H9 (cell line): ENCODE measurements at regions not wholly inside any gene's neighbourhood (a gene's known extent, or its start where the extent isn't known, plus 50 kb on each side); places are given as distances from the start of the nearest gene placed in this dataset.

Experiments
- DNase-seq: peaks from one replicate; pipeline ENCODE4 v3.0.0-alpha.2; 2017
- H2AFZ ChIP-seq: one replicate; pipeline ENCODE4 v1.6.1; 2013; ENCODE audit warnings: mild to moderate bottlenecking, low read length, control low read depth, moderate library complexity
- H2AK5ac ChIP-seq: 2 replicates; pipeline ENCODE4 v1.6.1; 2013; ENCODE audit warnings: low read length, control low read depth, mixed read lengths; ENCODE audit not compliant: insufficient read length
- H2BK120ac ChIP-seq: one replicate; pipeline ENCODE4 v1.6.1; 2013; ENCODE audit warnings: low read depth, mild to moderate bottlenecking, low read length, control low read depth, inconsistent platforms; ENCODE audit not compliant: poor library complexity, severe bottlenecking
- H2BK12ac ChIP-seq: 2 replicates; pipeline ENCODE4 v1.6.1; 2013; ENCODE audit warnings: low read length, control low read depth, mixed read lengths, low read depth; ENCODE audit not compliant: insufficient read length
- H2BK15ac ChIP-seq: 2 replicates; pipeline ENCODE4 v1.6.1; 2013; ENCODE audit warnings: low read depth, low read length, control low read depth
- H2BK20ac ChIP-seq: one replicate; pipeline ENCODE4 v1.6.1; 2013; ENCODE audit warnings: low read depth, mild to moderate bottlenecking, low read length, control low read depth, inconsistent platforms; ENCODE audit not compliant: poor library complexity, severe bottlenecking
- H2BK5ac ChIP-seq: 2 replicates; pipeline ENCODE4 v1.6.1; 2013; ENCODE audit warnings: low read length, control low read depth, mixed read lengths; ENCODE audit not compliant: insufficient read length
- H3K14ac ChIP-seq: 2 replicates; pipeline ENCODE4 v1.6.1; 2013; ENCODE audit warnings: low read length, control low read depth; ENCODE audit not compliant: insufficient read depth
- H3K18ac ChIP-seq: 2 replicates; pipeline ENCODE4 v1.6.1; 2013; ENCODE audit warnings: low read depth, mild to moderate bottlenecking, mixed read lengths, low read length, control low read depth; ENCODE audit not compliant: insufficient read length
- H3K23ac ChIP-seq: 2 replicates; pipeline ENCODE4 v1.6.1; 2013; ENCODE audit warnings: low read length, control low read depth, mixed read lengths, low read depth; ENCODE audit not compliant: insufficient read length
- H3K23me2 ChIP-seq: 2 replicates; pipeline ENCODE4 v1.6.1; 2013; ENCODE audit warnings: low read depth, mild to moderate bottlenecking, mixed read lengths, low read length, control low read depth; ENCODE audit not compliant: insufficient read length, poor library complexity, severe bottlenecking
- H3K27ac ChIP-seq: 2 replicates; pipeline ENCODE4 v1.5.1; 2013; ENCODE audit warnings: low read length, control low read depth, mixed read lengths, low read depth; ENCODE audit not compliant: insufficient read length
- H3K27me3 ChIP-seq: 2 replicates; pipeline ENCODE4 v1.6.1; 2013; ENCODE audit warnings: low read length, control low read depth, inconsistent platforms; ENCODE audit not compliant: insufficient read depth
- H3K4ac ChIP-seq: 2 replicates; pipeline ENCODE4 v1.6.1; 2013; ENCODE audit warnings: low read depth, mild to moderate bottlenecking, control low read depth, inconsistent platforms, low read length, moderate library complexity
- H3K4me1 ChIP-seq: 2 replicates; pipeline ENCODE4 v1.6.1; 2013; ENCODE audit warnings: low read length, control low read depth, inconsistent platforms; ENCODE audit not compliant: insufficient read depth
- H3K4me2 ChIP-seq: 2 replicates; pipeline ENCODE4 v1.6.1; 2013; ENCODE audit warnings: low read length, control low read depth, mixed read lengths; ENCODE audit not compliant: insufficient read length, insufficient read depth
- H3K56ac ChIP-seq: 2 replicates; pipeline ENCODE4 v1.6.1; 2013; ENCODE audit warnings: low read depth, mild to moderate bottlenecking, mixed read lengths, low read length, control low read depth; ENCODE audit not compliant: insufficient read length
- H3K79me1 ChIP-seq: 2 replicates; pipeline ENCODE4 v1.6.1; 2013; ENCODE audit warnings: low read depth, mild to moderate bottlenecking, moderate library complexity, low read length, control low read depth, inconsistent platforms; ENCODE audit not compliant: insufficient read depth, poor library complexity, severe bottlenecking
- H3K79me2 ChIP-seq: 2 replicates; pipeline ENCODE4 v1.6.1; 2013; ENCODE audit warnings: low read length, control low read depth, inconsistent platforms; ENCODE audit not compliant: insufficient read depth
- H3K9ac ChIP-seq: 2 replicates; pipeline ENCODE4 v1.6.1; 2013; ENCODE audit warnings: low read length, control low read depth, mixed read lengths; ENCODE audit not compliant: insufficient read length; ENCODE audit errors: extremely low read depth
- H3K9me3 ChIP-seq: one replicate; pipeline ENCODE4 v1.6.1; 2013; ENCODE audit warnings: low read depth, low read length, inconsistent platforms; ENCODE audit not compliant: control insufficient read depth
- H3T11ph ChIP-seq: one replicate; pipeline ENCODE4 v1.6.1; 2013; ENCODE audit warnings: mild to moderate bottlenecking, low read length, control low read depth, inconsistent platforms
- H4K20me1 ChIP-seq: one replicate; pipeline ENCODE4 v1.6.1; 2013; ENCODE audit not compliant: control insufficient read depth, insufficient read length, insufficient read depth
- H4K5ac ChIP-seq: 2 replicates; pipeline ENCODE4 v1.6.1; 2013; ENCODE audit warnings: low read depth, mild to moderate bottlenecking, mixed read lengths, low read length, control low read depth; ENCODE audit not compliant: insufficient read length
- H4K8ac ChIP-seq: replicated peaks from 2 replicates; pipeline ENCODE4 v1.6.1; 2013; ENCODE audit warnings: low read length, control low read depth, mixed read lengths, low read depth; ENCODE audit not compliant: insufficient read length
- H4K91ac ChIP-seq: 2 replicates; pipeline ENCODE4 v1.6.1; 2013; ENCODE audit warnings: low read depth, mild to moderate bottlenecking, moderate library complexity, mixed read lengths, low read length, control low read depth; ENCODE audit not compliant: insufficient read length
- H3K27ac Mint-ChIP-seq, 3 experiments: 2 replicates in 2 of 3; 3 replicates in 1 of 3; pipeline ENCODE4 v1.8.0; 2020 to 2021; ENCODE audit warnings: mixed read lengths in 3 of 3, mild to moderate bottlenecking in 1 of 3, moderate library complexity in 1 of 3
- H3K27me3 Mint-ChIP-seq: 2 replicates; pipeline ENCODE4 v1.8.0; 2021; ENCODE audit warnings: low read depth, mild to moderate bottlenecking, moderate library complexity, mixed read lengths
- H3K36me3 Mint-ChIP-seq, 3 experiments: 2 replicates in 2 of 3; 3 replicates in 1 of 3; pipeline ENCODE4 v1.8.0; 2020 to 2021; ENCODE audit warnings: low read depth in 3 of 3, mixed read lengths in 3 of 3; ENCODE audit not compliant: insufficient read depth in 1 of 3
- H3K4me1 Mint-ChIP-seq, 2 experiments: 2 replicates each; pipeline ENCODE4 v1.8.0; 2020; ENCODE audit warnings: mixed read lengths in 2 of 2
- H3K4me3 Mint-ChIP-seq, 2 experiments: 2 replicates in 1 of 2; 3 replicates in 1 of 2; pipeline ENCODE4 v1.8.0; 2020 to 2021; ENCODE audit warnings: mild to moderate bottlenecking in 2 of 2, mixed read lengths in 2 of 2, moderate library complexity in 1 of 2
- H3K9me3 Mint-ChIP-seq, 2 experiments: 2 replicates in 1 of 2; 3 replicates in 1 of 2; pipeline ENCODE4 v1.8.0; 2020; ENCODE audit warnings: mild to moderate bottlenecking in 2 of 2, mixed read lengths in 2 of 2, moderate library complexity in 1 of 2
- CTCF ChIP-seq: fragments of 200-600 bp; sonication (generic); conservative IDR thresholded peaks from 3 replicates; pipeline ENCODE4 v1.8.0; 2021; ENCODE audit warnings: antibody characterized with exemption, mild to moderate bottlenecking

- no peaks in the 10 kb centered on the region for H3K9me3 ChIP-seq
- no peak overlapping the region for H2AFZ ChIP-seq
Measured at GRCh38 chr1:188050250-188050649, 1221.5 kb downstream of the PLA2G4A start.

More at GRCh38 chr1:188050250-188050649, 1221.5 kb downstream of the PLA2G4A start:
- Histone ChIP-seq H3K79me1 (no peaks in the 10 kb centered on the region), H4K5ac (no peak overlapping the region), H3K18ac (no peak overlapping the region), H3T11ph (no peak overlapping the region), H4K20me1 (no peaks in the 10 kb centered on the region), H3K23me2 (no peaks in the 10 kb centered on the region), H3K23ac (no peak overlapping the region), H2BK15ac (no peak overlapping the region), H3K27ac (no peak overlapping the region), H2BK20ac (no peak overlapping the region), H3K27me3 (no peaks in the 10 kb centered on the region), H3K9ac (no peak overlapping the region), H3K79me2 (no peaks in the 10 kb centered on the region), H4K8ac (no peak overlapping the region), H2BK120ac (no peak overlapping the region), H3K56ac (no peak overlapping the region), H3K4me2 (no peak overlapping the region), H3K4me1 (no peaks in the 10 kb centered on the region), H4K91ac (no peak overlapping the region), H2BK5ac (no peak overlapping the region), H3K4ac (no peak overlapping the region), H2BK12ac (no peak overlapping the region), H3K14ac (no peak overlapping the region), H2AK5ac (no peak overlapping the region)
- H3K9me3 Mint-ChIP-seq = no peaks in the 10 kb centered on the region
- H3K36me3 Mint-ChIP-seq = no peaks in the 10 kb centered on the region
- no peak overlapping the region for H3K27ac Mint-ChIP-seq
- H3K4me3 Mint-ChIP-seq = no peak overlapping the region
- TF ChIP-seq CTCF = no peak
- H3K4me1 Mint-ChIP-seq = no peaks in the 10 kb centered on the region
- H3K27me3 Mint-ChIP-seq = no peaks in the 10 kb centered on the region
- no peak for DNase-seq
